Panc1 (cell line): ENCODE measurements at regions not wholly inside any gene's neighbourhood (a gene's known extent, or its start where the extent isn't known, plus 50 kb on each side); places are given as distances from the start of the nearest gene placed in this dataset.

Source experiments
- ATAC-seq: fragments of 200-7000 bp; cut with Tn5 transposase; 2 replicates; pipeline ENCODE4 v1.9.1; 2020; ENCODE audit warnings: mild to moderate bottlenecking, moderate library complexity
- BruUV-seq: library from RNA; stranded (reverse); fragments of 400-500 nt; replicated peaks from 2 replicates; lab custom pipeline; 2021; lab: Mats Ljungman, UMichigan
- CTCF ChIA-PET: fragments of 300-600 bp; sonication (Branson Sonifier 250); formaldehyde crosslinking; loops from one replicate; lab custom pipeline; 2022; ENCODE audit warnings: antibody characterized with exemption; lab: Charles Lee
- POLR2A ChIA-PET: fragments of 300-600 bp; sonication (Branson Sonifier 250); formaldehyde crosslinking; loops from one replicate; lab custom pipeline; 2022; ENCODE audit warnings: antibody characterized with exemption; lab: Charles Lee
- DNase-seq: peaks from one replicate; pipeline ENCODE4 v3.0.0-alpha.2; 2010; ENCODE audit warnings: low read depth, low spot score
- H3K27ac ChIP-seq: 2 replicates; pipeline ENCODE4 v1.5.1; 2011; ENCODE audit warnings: mild to moderate bottlenecking, low read length, inconsistent platforms
- H3K27me3 ChIP-seq: fragments of 200-500 bp; sonication (Bioruptor generic); 2 replicates; pipeline ENCODE4 v1.6.0; 2014; ENCODE audit warnings: low read length, inconsistent platforms; ENCODE audit not compliant: control insufficient read depth, insufficient read depth
- H3K36me3 ChIP-seq: fragments of 200-500 bp; sonication (Bioruptor generic); 2 replicates; pipeline ENCODE4 v1.5.1; 2014; ENCODE audit warnings: inconsistent platforms, mild to moderate bottlenecking, low read length, moderate library complexity; ENCODE audit not compliant: control insufficient read depth, insufficient read depth
- H3K4me1 ChIP-seq: 2 replicates; pipeline ENCODE4 v1.5.1; 2011; ENCODE audit warnings: inconsistent platforms, mild to moderate bottlenecking, low read length, moderate library complexity; ENCODE audit not compliant: control insufficient read depth, insufficient read depth
- H3K4me3 ChIP-seq, 2 experiments: 2 replicates each; pipeline ENCODE4 v1.5.1; 2011 to 2012; ENCODE audit warnings: low read depth in 2 of 2, low read length in 2 of 2, mild to moderate bottlenecking in 2 of 2, inconsistent platforms in 1 of 2, moderate library complexity in 1 of 2
- H3K9me3 ChIP-seq: fragments of 200-500 bp; sonication (Bioruptor generic); 2 replicates; pipeline ENCODE4 v1.5.1; 2014; ENCODE audit warnings: low read depth, mild to moderate bottlenecking, inconsistent platforms, low read length, moderate library complexity; ENCODE audit not compliant: control insufficient read depth, insufficient read depth
- CTCF ChIP-seq: fragments of 450-650 bp; IDR thresholded peaks from 2 replicates; pipeline ENCODE4 v1.5.1; 2017; ENCODE audit warnings: mild to moderate bottlenecking
- POLR2AphosphoS5 ChIP-seq: IDR thresholded peaks from 2 replicates; pipeline ENCODE4 v1.6.1; 2012; ENCODE audit warnings: mild to moderate bottlenecking, low read depth, low read length, moderate library complexity
- REST ChIP-seq, 2 experiments: IDR thresholded peaks; 2 replicates each; pipeline ENCODE4 v1.6.1; 2011 to 2012; ENCODE audit warnings: low read depth in 2 of 2, control low read depth in 1 of 2, low read length in 1 of 2, mild to moderate bottlenecking in 1 of 2, moderate library complexity in 1 of 2; ENCODE audit not compliant: insufficient read depth in 1 of 2
- SIN3A ChIP-seq: IDR thresholded peaks from 2 replicates; pipeline ENCODE4 v1.6.1; 2012; ENCODE audit warnings: low read depth, mild to moderate bottlenecking, low read length, moderate library complexity, borderline replicate concordance; ENCODE audit not compliant: insufficient read depth
- TCF7L2 ChIP-seq: IDR thresholded peaks from 2 replicates; pipeline ENCODE4 v1.6.1; 2011; ENCODE audit warnings: mild to moderate bottlenecking, low read depth, low read length, inconsistent platforms
- in situ Hi-C: cut with HindIII; loops from 2 replicates; pipeline ENCODE4 v1.10.0; 2016; ENCODE audit warnings: low sequenced_read_pairs, low pct_unique_long_range_greater_than_20kb
- intact Hi-C: fragments of 100-400 bp; cut with micrococcal nuclease; formaldehyde crosslinking; loops from one replicate; pipeline ENCODE4 v1.10.0; 2022; ENCODE audit not compliant: unreplicated experiment

GRCh38 chr18:39796393-39796792 is 2158.6 kb upstream of the PIK3C3 start:
- no peak for ATAC-seq
- no peaks in the 10 kb centered on the region for H3K27me3 ChIP-seq
- no peaks in the 10 kb centered on the region; the same call in 1 of the 2 replicates for H3K4me1 ChIP-seq
- no peak for TF ChIP-seq CTCF
- TF ChIP-seq SIN3A: no peak
- TF ChIP-seq REST (IDR thresholded peaks at IDR 0.05; ENCODE audit: insufficient read depth in 1 of 2, low read depth in 2 of 2, low read length in 1 of 2): no peak
- TF ChIP-seq POLR2AphosphoS5: no peak
- TF ChIP-seq TCF7L2: no peak
- intact Hi-C loops (no loop called here), in situ Hi-C loops (no loop called here)
- no TSS peak for BruUV-seq
- POLR2A ChIA-PET: no interaction called here
- H3K36me3 ChIP-seq: no peaks in the 10 kb centered on the region
- no peak overlapping the region for H3K27ac ChIP-seq
- no peaks in the 10 kb centered on the region for H3K9me3 ChIP-seq
- CTCF ChIA-PET: no interaction called here
- no peak overlapping the region; a peak in 1 of 4 replicates for H3K4me3 ChIP-seq
- no peak for DNase-seq

GRCh38 chr18:39795350-39795749 is 2159.7 kb upstream of the PIK3C3 start:
- intact Hi-C loops (no loop called here), in situ Hi-C loops (no loop called here)
- no peak for TF ChIP-seq POLR2AphosphoS5
- no peak for TF ChIP-seq TCF7L2
- peak; percentile 25 for TF ChIP-seq CTCF
- no peak for ATAC-seq
- Histone ChIP-seq H3K27ac (no peak overlapping the region), H3K27me3 (no peaks in the 10 kb centered on the region), H3K4me3 (no peak overlapping the region), H3K4me1 (no peaks in the 10 kb centered on the region; the same call in 1 of the 2 replicates), H3K36me3 (no peaks in the 10 kb centered on the region), H3K9me3 (no peaks in the 10 kb centered on the region)
- POLR2A ChIA-PET: no interaction called here
- BruUV-seq: no TSS peak
- DNase-seq: no peak
- CTCF ChIA-PET: no interaction called here
